HG02763 (cell line): ENCODE measurements at regions not wholly inside any gene's neighbourhood (a gene's known extent, or its start where the extent isn't known, plus 50 kb on each side); places are given as distances from the start of the nearest gene placed in this dataset.

Source experiments
- ATAC-seq: cut with Tn5 transposase; IDR thresholded peaks from one replicate; pipeline ENCODE4 v1.9.1; 2021; ENCODE audit warnings: mild to moderate bottlenecking, moderate library complexity; ENCODE audit not compliant: unreplicated experiment

DNA sequence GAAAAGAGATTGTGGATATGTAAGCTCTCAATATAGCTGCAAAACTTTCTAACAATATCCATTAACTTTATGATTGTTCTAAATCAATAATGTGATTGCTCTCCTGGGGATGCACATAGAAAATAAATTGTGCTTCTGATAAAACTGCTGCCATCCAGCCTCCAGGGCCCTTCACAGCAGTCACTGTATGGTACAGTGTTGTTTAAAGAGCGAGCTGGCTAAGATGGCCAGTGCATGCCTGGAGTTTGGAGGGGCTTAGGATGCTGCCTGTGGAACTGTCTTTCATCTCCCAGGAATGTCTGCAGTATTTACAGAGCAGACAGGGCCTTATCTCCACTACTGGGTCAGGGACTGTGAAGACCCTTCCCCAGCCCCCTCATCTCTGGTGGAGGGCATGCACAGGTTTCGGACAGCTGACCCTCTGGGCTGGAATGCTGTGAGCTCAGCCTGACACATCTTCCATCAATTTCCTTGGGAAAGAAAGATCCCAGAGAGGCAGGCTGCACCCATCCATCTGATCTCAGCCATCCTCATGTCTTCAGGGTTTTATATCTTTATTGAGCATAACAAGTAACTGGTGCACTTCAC lies 137.0 kb downstream of the PLPP3 start:
- ATAC-seq = no peak

DNA sequence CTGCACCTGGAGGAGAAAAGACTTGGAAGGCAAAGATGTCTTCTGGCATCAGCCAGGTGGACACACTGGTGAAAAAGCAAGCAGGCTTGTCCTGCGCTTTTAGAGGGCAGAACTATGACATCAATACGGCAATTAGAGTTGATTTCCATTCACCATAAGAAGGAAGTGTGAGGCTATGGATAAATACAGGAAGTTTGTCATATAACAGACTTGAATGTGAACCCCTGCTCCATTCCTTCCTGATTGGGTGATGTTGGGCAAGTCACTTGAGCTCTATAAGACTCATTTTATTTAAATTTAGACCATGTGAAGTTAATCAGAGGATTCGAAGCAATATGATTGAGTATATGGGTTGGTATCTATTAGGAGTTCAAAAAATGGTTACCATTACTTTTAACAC lies 137.8 kb downstream of the PLPP3 start:
- no peak for ATAC-seq

DNA sequence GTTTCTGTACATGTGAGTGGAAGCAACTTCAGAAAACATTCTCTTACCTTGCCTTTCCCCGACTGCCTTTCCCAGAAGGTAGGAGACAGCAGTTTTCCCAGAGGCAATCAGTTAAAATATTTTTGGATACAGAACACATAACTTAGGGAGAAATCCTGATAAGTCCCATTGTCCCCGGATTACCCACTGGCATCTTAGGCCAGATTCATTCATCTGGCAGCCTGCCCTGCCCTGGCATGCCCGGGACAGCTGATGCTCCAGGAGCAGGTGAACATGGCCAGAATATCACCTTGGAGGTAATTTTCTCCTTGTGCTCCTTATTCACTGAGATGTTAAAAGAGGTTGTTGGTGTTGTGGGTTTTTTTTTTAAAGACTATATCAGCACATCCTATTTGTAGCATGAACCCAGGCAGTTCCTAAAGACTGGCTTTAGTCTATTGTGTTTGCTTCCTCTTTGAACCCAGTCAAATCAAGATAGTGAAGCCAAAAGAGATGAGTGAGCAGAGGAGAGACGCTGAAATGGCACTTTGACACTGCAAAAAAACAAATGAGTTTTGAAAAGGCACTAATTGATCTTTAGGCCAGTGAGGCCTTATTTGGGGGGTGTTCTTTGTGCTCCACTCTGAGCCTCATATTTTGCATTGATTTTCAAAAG lies 139.6 kb downstream of the PLPP3 start:
- no peak for ATAC-seq

DNA sequence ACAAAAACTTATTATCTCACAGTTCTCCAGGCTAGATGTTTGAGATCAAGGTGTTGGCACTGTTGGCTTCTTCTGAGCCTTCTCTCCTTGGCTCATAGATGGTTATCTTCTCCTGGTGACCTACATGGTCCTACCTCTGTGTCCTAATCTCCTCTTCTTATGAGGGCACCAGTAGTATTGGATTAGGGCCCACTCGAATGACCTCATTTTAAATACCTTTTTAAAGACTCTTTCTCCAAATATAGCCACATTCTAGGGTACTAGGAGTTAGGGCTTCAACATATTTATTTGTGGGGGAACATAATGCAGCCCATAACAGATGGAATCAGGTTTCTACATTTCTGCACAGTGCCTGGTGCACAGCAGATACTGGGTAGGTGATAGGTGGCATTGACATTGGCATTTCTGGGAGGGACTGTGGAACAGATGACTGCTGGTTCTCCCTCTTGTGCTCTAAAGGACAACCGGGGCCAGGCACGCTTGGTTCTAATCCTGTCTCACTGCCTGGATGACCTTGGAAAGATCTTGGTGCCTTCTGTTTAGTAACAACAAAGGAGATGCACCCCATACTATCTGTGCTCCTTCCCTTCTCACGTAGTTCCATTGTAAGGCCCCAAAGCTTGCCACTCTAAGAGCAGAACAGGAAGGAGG lies 140.3 kb downstream of the PLPP3 start:
- no peak for ATAC-seq

DNA sequence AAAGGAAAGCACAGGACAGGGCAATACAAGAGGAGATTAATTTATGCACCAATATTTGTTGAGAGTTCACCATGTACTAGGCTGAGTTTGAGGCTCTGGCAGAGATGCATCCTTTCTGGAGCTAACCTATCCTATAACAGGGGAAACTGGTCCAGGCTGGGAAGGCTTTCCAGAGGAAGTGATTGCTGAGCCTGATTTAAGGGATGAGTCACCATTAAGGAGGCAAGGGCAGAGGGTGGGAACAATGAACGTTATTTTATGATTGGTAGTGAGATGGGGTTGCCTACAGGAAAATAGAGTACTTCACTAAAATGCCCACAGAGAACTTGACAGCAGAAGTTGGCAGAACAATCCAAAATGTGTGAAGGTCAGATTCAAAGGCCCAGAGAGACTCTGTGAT lies 141.4 kb downstream of the PLPP3 start:
- ATAC-seq = no peak

DNA sequence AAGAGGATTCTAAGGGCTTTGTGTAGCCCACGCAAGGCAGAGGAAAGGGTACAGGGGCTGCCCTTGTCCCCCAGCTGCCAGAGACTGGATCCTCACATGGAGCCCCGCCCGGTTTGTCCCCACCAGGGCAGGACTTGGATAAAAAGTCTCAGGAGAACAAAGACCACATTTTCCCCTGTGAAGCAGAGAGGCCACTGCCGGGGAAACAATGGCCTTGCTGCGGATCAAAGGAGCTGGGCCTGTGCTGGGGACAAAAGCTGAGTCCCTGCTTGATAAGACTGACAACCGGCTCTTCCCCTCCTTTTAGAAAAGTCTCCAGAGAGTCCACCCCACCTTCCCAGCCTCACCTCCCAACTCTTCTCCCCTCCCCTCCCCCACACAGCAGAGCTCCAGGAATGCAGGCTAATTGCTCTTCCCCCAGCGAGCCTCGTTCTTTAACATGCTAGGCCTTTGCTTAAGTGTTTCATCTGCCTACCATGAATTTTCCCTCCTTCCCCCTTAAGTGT lies 142.4 kb downstream of the PLPP3 start:
- ATAC-seq = no peak

DNA sequence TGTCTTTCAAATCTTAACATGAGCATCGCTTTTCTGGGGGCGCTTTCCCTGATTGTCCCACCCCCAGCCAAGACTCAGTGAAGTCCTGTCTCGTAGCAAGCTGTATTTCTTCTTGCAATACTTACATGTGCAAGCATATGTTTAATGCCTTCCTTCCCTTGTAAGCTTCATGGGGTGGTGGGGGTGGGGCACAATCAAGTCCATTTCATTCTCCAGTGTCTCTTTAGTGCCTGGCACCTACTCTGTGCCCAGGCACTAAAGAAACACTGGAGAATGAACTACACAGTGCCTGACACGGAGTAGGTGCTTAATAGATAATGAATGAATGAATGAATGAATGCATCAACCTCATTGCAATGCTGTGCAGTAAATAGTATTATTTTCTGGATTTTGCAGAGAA lies 143.1 kb downstream of the PLPP3 start:
- ATAC-seq = no peak

DNA sequence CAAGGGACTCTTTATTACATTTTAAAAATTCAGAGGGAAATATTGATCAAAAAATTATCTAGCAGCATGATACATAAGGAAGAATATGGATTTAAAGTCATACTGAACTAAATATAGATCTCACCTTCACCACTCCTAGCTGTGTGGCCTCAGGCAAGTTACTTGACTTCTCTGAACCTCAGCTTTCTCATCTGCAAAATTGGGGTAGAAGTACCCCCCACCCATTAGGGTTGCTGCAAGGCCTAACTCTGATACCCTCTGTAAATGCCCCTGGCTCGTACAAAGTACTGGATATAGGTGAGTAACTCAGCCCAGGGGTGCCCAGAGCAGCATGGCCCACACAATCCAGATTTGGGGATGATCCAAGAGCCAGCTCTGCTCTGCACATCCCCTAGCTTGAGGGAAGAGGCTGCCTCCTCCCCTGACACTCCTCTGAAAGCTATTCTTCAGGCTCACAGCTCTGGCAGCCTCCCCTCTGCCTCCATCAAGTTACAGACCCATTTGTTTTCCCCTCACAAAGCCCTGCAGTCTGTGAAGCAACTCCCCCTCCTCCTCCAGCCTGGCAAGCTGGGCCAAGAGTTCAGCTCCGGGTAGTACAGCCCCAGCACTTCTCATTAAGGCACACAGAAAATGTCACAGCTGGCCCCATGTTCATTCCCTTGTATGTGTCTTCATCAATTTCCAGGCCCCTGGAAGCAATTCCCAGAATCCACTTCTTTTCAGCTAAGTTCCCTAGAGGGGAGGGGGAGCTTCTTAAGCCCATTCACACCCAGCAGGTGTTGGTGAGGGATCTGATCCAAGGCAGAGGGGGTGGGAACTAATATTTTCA lies 143.7 kb downstream of the PLPP3 start:
- no peak for ATAC-seq

DNA sequence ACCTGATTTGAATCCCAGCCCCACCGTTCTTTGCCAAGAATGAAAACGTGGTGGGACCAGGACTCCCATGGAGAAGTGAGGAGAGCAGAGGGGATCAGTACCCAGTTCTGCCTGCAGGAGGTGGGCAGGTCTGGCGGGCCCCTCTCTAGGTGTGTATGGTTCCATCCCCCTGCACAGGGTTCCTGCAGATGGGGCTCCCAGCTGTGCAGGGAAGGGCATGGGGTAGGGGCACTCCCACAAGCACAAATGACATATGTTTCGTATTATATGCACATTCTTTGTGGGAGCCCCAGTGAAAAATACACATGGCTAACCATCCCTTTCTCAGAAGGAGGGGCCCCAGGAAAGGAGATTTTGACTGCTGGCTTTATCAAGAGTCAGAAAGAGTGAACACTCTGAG lies 144.6 kb downstream of the PLPP3 start:
- no peak for ATAC-seq

DNA sequence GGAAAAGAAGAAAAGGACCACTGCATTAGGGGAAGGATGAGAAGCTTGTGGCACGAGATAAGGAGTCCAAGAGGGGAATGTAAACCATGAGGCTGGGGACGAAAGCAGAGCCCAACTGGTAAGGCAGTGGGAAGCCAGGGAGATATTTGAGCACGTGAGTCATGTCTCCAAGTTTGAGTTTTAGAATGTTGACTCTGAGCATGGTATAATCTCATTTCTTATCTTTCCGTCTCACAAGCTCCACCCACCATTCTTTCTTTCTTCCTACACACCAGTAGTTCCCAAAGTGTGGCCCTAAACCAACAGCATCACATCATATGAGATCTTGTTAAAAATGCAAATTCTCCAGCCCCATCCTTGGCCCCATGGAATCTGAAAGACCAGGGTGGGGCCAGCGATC lies 145.3 kb downstream of the PLPP3 start:
- no peak for ATAC-seq

DNA sequence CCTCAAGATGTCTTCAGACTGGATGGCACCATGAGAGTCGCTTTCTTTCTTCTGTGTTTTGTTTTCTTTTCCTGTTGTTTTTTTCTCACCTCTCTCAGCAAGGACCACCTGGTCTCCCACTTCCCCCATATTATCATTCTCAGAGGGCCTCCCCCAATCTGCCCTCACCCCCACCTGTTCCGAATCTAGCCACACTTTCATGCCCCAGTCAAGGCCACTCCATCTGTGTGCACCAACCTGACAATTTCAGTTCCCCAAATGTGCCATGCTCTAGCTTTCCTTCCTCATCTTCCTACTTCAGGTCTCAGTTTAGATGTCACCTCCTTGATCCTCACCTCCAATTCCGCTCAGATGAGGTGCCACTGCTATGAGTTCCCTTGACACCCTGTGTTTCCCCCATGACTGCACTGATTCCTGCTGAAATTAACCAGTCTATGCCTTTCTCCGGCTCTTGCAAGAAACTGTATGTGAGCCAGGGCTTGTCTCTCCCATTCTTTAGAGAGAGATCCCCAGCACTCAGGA lies 146.2 kb downstream of the PLPP3 start:
- ATAC-seq = no peak

DNA sequence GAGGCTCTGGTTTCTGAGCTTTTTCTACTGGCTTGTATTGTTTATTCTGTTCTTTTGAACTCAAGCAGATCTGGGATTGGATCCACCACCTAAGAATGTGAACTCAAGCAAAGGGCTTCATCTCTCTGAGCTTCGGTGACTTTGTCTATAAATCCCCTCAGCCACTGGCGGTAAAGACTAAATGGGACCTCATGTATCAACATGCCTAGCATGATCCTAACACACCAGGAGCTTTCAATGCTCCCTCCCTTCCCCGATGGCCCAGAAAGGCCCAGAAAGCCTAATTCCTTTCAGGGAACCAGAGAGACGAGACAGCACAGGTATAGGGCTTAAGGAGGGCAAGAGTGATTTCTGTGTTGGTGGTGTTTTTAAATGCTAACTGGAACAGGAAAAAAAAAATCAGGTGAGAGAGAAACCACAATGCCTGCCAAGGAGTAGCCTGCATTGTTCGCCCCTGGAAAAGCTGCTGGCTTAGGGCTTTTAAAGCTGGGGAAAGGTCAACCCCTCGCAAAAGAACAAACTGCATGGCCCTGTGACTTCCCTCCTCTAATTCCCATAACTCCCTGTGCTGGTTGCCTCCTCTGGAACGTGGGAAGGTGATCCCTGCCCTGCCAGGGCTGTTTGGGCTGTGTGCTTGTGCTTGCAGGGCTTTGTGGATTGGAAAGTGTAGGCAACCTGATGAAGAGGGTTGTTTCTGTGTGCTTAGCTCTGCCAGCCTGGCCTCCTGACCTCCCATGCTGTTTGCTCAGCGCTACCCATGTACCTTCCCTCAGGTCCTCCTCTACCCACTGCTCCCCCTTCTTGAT lies 147.0 kb downstream of the PLPP3 start:
- no peak for ATAC-seq

DNA sequence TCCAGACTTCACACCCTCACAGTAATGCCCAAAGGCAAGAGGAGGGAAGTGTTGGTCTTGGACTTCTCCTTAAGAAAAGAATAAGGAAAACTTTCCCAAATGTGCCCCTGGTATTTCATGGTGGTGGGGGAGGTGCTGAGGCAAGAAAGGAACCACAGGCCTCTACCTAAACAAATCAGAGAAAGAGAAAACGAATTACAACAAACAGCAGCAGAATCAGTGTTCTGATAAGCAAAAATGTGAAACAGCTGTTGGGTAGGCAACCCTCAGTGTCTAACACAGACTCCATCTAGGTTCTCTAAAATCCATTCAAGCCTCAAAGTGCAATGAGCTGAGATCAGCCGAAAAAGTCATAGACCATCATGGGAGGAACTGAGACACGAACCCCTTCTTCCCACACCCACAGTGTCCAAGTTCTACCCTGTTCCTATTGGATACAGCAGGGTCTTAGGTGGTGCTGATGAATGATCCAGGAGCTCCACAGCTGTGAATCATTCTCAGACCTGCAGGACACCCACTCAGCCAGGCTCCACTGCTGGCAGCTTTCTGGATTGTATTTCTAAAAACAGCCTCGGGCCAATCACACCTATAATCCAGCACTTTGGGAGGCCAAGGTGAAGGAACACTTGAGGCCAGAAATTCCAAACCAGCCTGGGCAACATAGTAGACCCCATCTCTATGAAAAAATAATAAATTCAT lies 149.1 kb downstream of the PLPP3 start:
- ATAC-seq = no peak

DNA sequence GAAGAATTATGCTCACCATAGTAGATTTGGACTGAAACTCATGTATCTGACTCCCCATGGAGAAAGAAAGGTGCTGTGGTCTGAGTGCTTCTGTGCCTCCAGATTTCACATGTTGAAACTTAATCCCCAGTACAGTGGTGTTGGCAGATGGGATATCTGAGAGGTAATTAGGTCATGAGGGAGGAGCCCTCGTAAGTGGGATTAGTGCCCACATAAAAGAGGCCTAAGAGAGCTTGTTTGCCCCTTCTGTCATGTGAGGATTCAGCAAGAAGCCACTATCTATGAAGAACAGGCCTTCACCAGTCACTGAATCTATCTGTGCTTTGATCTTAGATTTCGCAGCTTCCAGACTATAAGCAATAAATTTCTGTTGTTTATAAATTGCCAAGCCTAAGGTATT lies 150.1 kb downstream of the PLPP3 start:
- ATAC-seq = no peak

DNA sequence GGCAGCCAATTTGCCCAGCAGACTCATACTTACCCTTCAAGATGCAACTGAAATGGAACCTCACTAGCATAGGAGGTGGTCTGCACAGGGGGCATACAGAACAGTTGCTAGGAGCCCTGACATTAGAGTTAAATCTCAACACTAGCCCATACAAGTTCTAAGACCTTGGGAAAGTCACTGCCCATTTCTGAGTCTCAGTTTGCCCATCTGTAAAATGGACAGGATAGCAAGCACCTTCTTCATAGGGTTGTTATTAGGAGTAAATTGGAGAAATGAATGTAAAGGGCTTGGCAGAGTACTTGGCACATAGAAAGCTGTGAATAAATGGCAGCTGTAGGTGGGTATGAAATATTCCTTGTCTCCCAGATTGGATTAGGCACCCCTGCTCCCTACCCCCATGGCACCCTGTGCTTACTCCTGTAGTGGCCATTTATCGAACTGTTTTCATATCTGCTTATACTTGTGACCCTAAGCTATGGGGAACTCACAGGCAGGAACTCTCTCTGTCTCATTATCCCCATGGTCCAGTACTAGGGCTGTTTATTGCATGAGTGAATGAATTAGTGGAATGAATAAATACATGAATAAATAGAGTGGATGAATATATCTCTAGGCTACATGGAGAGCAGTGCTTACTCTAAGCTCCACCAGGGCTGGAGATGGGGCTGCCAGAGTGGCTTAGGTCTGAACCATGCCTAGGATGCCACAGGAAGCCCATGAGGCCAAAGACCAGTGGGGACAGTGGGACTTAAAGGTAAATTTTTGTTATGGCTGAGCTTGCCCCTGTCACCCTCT lies 152.6 kb downstream of the PLPP3 start:
- no peak for ATAC-seq

DNA sequence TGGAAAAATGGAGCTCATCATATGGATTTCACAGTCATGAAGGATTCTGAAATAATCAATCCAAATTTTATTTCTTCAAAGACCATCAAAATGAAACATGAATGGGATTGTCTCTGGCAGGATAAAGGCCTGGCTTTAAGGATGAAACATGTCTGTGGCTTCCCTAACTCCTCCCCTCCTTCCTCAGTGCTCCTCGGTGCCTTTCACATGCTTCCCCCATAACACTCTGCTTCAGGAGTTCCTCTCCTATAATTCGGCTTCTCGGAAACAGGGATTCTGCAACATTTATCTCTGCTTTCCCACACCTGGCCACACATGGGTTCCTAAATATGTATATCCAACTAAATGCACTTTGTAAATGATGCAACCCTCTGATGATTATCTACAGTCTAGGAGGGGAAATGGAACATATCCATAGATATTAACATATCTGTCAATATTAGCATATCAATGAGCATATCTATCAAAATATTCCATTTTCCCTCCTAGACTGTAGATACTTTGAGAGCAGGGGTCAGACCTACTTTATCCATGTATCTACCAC lies 153.8 kb downstream of the PLPP3 start:
- ATAC-seq = no peak

DNA sequence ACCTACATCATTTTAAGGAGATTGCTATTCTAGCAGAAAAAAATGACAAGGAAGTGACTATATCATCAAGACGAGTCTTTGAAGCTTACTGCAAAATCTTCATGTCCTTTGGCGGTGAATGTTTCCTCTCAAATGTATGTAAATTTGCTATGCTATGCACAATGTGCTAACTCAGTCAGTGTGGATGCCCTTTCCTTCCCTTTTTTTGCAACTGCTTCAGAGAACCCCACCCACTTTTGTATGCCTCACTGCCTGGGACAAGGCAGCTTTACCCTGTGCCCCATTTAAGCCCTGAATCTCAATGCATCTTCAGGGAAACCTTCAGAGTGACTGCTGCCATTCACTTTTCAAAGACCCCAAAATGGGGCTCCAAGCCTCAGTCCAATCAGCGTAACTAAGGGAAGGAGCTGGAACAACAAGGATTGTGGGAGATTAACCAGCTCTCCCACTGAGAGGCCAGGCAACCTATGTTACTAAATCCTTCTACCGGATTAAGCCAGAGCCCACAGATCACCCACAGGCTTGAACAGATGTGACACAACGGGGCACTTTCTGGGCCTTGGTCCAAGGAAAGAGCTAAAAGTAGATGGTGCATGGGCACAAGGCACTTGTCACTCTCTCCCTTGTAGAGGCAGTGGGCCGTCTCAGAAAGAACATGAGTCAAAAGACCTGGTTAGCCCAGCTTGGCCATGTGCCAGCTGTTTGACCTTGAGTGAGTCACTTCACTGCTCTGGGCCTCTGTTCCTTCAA lies 154.4 kb downstream of the PLPP3 start:
- ATAC-seq = no peak

DNA sequence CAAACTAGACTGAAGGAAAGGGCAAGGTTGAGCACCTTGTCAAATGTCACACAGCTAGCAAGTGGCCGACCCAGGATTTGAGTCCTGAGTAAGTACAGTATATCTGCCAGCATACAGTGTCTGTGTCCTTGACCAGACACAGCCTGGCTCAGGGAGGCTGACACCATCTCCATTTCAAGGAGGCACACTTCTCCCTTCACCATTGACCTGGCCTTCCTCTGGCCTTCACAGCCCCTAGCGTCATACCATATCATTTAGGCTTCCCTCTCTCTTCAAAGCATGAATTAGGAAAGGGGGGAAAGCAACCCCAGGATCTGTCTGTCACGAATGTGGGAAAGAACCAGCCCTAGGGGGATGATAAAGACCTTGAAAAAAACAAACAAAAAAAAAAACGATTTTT lies 155.6 kb downstream of the PLPP3 start:
- ATAC-seq = no peak
